Activated B cell treated with CpG ODN at 0.5 μM for 24 hours (primary cell): ENCODE measurements at regions not wholly inside any gene's neighbourhood (a gene's known extent, or its start where the extent isn't known, plus 50 kb on each side); places are given as distances from the start of the nearest gene placed in this dataset.

Experiments used
- ATAC-seq: fragments of 200-7000 bp; cut with Tn5 transposase; one replicate; pipeline ENCODE4 v1.10.0; 2021; ENCODE audit warnings: low read depth, mild to moderate bottlenecking, moderate library complexity
- CTCF ChIA-PET: fragments of 350-600 bp; sonication (Branson Sonifier 250); formaldehyde crosslinking; loops from one replicate; lab custom pipeline; 2021; ENCODE audit warnings: antibody characterized with exemption; lab: Charles Lee
- POLR2A ChIA-PET: fragments of 350-600 bp; sonication (Branson Sonifier 250); formaldehyde crosslinking; loops from one replicate; lab custom pipeline; 2021; ENCODE audit warnings: antibody characterized with exemption; lab: Charles Lee
- DNase-seq: peaks from one replicate; pipeline ENCODE4 v3.0.0; 2022
- H3K27ac Mint-ChIP-seq: one replicate; pipeline ENCODE4 v1.8.0; 2020; ENCODE audit warnings: mixed read lengths
- H3K27me3 Mint-ChIP-seq: one replicate; pipeline ENCODE4 v1.8.0; 2021; ENCODE audit warnings: mixed read lengths
- H3K36me3 Mint-ChIP-seq: one replicate; pipeline ENCODE4 v1.8.0; 2021; ENCODE audit warnings: low read depth, mixed read lengths
- H3K4me1 Mint-ChIP-seq: one replicate; pipeline ENCODE4 v1.8.0; 2021; ENCODE audit warnings: mixed read lengths
- H3K4me3 Mint-ChIP-seq: one replicate; pipeline ENCODE4 v1.8.0; 2020; ENCODE audit warnings: mild to moderate bottlenecking, mixed read lengths
- H3K9me3 Mint-ChIP-seq: one replicate; pipeline ENCODE4 v1.8.0; 2020; ENCODE audit warnings: mixed read lengths
- intact Hi-C: fragments of 100-400 bp; cut with micrococcal nuclease; formaldehyde crosslinking; loops from one replicate; pipeline ENCODE4 v1.15.1; 2024
- TF ChIP-seq, protein P1 (sequence below): fragments of 200-600 bp; IDR thresholded peaks from one replicate; pipeline ENCODE4 v1.8.0; 2022; ENCODE audit warnings: antibody characterized with exemption, mild to moderate bottlenecking

DNA sequence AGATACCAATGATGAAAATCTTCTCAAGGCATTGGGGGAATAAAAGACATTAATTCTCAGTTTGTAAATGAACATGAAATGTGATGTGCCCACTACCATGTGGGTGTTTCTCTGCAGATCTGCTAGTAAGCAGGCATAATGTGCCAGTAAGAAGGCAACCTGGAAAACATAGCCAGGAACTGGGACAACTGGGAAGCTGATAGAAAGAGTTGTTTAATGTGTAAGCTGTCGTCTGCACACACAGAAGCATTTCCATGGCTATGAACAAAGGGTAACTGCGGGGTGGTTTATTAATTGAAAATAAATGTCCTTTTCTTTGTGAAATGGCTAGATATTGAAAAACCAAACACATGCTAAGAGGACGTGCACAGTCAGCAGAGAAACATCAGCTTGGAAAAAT lies 52.0 kb downstream of the ZC3H11B start:
- ChIA-PET POLR2A (no interaction called here), CTCF (no interaction called here)
- Mint-ChIP-seq H3K36me3 (no peaks in the 10 kb centered on the region), H3K27me3 (no peaks in the 10 kb centered on the region), H3K9me3 (no peaks in the 10 kb centered on the region), H3K4me3 (no peak overlapping the region), H3K27ac (no peak overlapping the region), H3K4me1 (no peaks in the 10 kb centered on the region)
- DNase-seq, result no peak
- TF ChIP-seq, protein P1, sequence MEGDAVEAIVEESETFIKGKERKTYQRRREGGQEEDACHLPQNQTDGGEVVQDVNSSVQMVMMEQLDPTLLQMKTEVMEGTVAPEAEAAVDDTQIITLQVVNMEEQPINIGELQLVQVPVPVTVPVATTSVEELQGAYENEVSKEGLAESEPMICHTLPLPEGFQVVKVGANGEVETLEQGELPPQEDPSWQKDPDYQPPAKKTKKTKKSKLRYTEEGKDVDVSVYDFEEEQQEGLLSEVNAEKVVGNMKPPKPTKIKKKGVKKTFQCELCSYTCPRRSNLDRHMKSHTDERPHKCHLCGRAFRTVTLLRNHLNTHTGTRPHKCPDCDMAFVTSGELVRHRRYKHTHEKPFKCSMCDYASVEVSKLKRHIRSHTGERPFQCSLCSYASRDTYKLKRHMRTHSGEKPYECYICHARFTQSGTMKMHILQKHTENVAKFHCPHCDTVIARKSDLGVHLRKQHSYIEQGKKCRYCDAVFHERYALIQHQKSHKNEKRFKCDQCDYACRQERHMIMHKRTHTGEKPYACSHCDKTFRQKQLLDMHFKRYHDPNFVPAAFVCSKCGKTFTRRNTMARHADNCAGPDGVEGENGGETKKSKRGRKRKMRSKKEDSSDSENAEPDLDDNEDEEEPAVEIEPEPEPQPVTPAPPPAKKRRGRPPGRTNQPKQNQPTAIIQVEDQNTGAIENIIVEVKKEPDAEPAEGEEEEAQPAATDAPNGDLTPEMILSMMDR, result no peak
- no peak for ATAC-seq
- intact Hi-C loops, result no loop called here

DNA sequence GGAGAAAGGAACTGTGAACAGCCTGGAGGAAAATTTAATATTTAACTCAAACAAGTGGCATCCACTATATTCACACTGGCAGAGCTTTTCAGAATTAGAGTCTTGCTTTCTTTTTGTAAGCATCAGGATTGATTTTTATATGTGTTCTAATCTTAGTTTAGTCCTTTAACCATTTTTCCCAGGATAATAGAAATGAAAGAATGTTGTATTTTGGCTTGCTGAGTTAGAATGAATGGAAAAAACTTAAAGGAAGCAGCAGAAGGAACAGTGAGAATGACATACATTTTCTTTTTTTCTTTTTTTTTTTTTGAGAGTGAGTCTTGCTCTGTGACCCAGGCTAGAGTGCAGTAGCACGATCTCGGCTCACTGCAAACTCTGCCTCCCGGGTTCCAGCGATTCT lies 53.0 kb downstream of the ZC3H11B start:
- H3K4me3 Mint-ChIP-seq, result no peak overlapping the region
- no peaks in the 10 kb centered on the region for H3K36me3 Mint-ChIP-seq
- no peaks in the 10 kb centered on the region for H3K9me3 Mint-ChIP-seq
- no peaks in the 10 kb centered on the region for H3K27me3 Mint-ChIP-seq
- no peaks in the 10 kb centered on the region for H3K4me1 Mint-ChIP-seq
- intact Hi-C loops, result no loop called here
- POLR2A ChIA-PET, result no interaction called here
- DNase-seq (no peak), ATAC-seq (no peak)
- TF ChIP-seq, protein P1, result no peak
- CTCF ChIA-PET, result no interaction called here
- H3K27ac Mint-ChIP-seq, result no peak overlapping the region

DNA sequence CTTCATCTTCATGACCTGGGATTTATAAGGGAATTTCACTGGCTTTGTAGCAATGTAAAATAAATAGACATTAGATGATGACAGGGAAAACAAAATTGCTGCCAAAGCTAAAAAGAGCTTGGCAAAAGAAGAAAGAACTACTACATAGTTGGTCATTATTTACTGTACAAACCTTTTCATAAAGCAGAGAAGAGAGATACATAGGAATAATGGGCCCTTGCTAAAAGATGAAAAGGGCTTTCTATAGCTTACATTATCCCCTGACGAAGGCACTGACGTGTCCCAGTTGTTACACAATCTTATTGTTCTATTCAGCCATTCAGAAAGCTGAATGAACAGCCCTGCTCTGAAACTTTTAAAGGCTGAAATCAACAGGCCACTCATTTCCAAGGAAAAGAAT lies 57.1 kb downstream of the ZC3H11B start:
- Mint-ChIP-seq H3K36me3 (no peaks in the 10 kb centered on the region), H3K9me3 (no peaks in the 10 kb centered on the region), H3K27ac (no peak overlapping the region), H3K4me3 (no peak overlapping the region), H3K27me3 (peaks cover 2% of the 10 kb centered on the region), H3K4me1 (no peaks in the 10 kb centered on the region)
- TF ChIP-seq, protein P1, result no peak
- intact Hi-C loops, result no loop called here
- POLR2A ChIA-PET, result no interaction called here
- CTCF ChIA-PET, result no interaction called here
- ATAC-seq (no peak), DNase-seq (no peak)

DNA sequence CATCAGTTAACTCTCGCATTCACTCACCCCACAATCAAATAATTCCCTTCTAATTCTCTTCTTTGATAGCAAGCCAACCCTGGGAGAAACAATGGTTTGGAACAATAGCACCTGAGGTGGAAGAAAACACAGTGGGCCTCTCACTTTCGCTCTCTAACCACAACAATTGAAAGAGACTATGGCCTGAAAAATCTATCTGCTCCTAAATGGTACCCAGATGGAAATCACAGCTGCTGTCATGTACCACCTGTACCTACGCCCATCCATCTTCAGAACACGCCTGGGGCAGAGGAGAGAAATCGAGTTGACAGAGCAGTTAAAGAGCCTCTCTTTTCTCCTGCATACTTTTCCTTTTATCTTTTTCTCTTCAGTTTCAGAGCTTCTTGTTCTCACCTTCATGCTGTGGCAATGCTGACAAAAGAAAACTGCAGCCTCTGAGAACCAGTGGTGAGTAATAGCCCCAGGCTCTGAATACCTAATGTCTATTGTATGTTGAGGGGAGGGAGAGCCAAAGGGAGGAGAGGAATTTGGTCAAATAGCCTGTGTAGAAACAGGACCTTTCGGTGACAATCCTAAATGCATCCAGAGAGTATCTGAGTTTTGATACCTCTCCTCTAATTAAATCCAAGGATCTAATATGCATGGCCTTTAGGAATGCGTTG lies 57.7 kb downstream of the ZC3H11B start:
- no peak for ATAC-seq
- Mint-ChIP-seq H3K27ac (no peak overlapping the region), H3K4me3 (no peak overlapping the region), H3K27me3 (peaks cover 2% of the 10 kb centered on the region), H3K4me1 (no peaks in the 10 kb centered on the region), H3K9me3 (no peaks in the 10 kb centered on the region), H3K36me3 (no peaks in the 10 kb centered on the region)
- ChIA-PET CTCF (no interaction called here), POLR2A (no interaction called here)
- no peak for DNase-seq
- intact Hi-C loops, result no loop called here
- TF ChIP-seq, protein P1, result no peak

- Mint-ChIP-seq H3K4me3 (no peak overlapping the region), H3K4me1 (no peaks in the 10 kb centered on the region), H3K9me3 (no peaks in the 10 kb centered on the region), H3K36me3 (no peaks in the 10 kb centered on the region), H3K27ac (no peak overlapping the region), H3K27me3 (peaks cover 2% of the 10 kb centered on the region)
- POLR2A ChIA-PET, result no interaction called here
- ATAC-seq, result no peak
- CTCF ChIA-PET, result no interaction called here
- TF ChIP-seq, protein P1, result no peak
- intact Hi-C loops, result no loop called here
- DNase-seq, result no peak
Observed at GRCh38 chr1:219553934-219554502, 58.9 kb downstream of the ZC3H11B start.
